ENCODE measurements at regions not wholly inside any gene's neighbourhood (a gene's known extent, or its start where the extent isn't known, plus 50 kb on each side); places are given as distances from the start of the nearest gene placed in this dataset.
"Not testable (repeated sequence)": the region's sequence is repeated elsewhere in the genome, so short reads cannot be mapped to it uniquely, and the experiment has no call there.

DNA sequence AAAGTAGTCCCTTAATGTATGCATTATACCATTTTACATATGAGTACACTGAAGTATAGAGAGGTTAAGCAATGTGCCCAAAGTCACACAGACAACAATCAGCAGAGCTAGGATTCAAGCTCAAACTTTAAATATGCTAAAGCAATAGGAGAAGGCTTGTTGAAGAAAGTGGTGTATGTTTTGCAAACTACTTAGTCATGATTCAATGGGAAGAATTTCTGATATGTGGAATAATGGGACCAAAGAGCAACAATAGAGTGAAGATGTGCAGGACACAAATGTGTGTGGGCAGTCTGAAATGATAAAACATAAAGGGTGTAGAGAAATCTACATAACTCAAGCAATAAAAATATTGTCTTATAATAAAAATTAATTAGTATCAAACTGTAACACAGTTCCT, 109.0 kb upstream of the ARSJ start:
- DNase-seq = no peak

DNA sequence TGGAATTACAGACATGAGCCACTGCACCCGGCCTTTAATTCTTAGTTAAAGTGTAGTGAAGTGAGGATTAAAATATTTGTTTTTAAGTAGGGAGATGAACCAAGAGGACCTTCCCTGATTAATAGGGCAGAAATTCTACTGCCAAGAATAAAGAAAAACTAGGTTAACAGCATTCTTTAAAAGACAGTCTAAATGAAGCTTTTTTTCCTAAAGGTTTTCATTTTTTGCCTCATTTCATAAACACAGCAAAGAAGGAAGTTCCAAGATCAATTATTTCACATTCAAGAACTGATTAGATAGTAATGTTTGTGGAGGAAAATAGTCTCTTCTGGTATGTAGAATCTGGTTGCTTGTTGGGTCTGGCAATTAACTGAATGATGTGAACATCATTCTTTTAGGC, 112.1 kb upstream of the ARSJ start:
- no peak for DNase-seq

DNA sequence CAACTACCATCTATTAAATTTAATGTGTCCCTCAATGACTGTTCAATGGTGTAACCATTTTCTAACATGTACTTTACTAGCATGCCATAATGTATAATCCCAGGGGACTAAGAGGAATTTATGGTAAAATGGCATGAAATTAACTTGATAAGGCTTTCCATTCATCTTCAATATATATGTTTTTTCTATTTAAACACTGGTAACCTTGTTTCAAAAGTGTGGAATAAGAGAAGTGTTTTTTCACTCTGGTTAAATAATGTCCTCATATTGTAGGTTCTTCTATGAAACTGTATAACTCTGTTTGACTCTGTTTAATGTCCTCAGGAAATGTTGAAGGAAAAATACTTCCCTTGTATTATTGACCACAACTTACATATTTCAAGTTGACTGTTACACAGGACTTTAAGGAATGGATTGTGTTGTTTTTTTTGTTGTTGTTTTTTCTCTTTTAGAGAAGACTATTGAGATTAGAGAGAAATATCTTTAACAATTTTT, 113.8 kb upstream of the ARSJ start:
- no peak for DNase-seq

DNA sequence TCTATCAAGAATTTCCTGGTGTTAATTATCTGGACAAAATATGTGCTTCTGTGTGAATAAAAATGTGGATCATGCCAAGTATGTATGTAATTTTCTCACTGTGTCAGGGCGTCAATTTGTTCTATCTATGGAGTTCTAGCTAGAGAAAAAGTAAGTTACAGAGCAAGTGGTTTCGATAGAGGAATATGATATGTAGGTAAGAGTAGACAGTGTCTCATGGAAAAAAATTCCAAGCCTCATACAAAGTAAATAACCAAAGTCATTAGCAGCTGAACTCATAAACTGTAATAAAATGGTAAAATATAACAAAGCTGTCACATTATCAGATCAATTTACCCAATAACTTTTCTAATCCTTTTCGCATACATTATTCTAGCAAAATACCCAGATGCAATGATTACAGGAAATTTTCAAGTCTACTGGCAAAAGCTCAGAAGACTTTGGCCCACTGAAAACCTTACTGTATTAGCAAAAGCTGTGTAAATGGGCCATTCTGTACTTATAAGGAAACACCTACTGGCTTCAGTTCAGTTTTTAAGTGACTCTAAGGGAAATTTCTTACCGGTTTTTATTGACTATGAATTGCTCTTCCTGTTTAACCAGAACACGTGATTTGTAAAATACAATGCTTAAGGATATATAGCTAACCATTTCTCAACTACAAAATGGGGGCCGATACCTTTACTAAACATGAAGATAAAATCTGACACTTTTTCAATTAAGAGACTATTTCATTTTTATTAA, 121.0 kb upstream of the ARSJ start:
- DNase-seq = no peak

- no peak for DNase-seq
Observed at GRCh38 chr4:114103908-114104307, 124.5 kb upstream of the ARSJ start.

GRCh38 chr4:114108869-114109268, 129.4 kb upstream of the ARSJ start:
- no peak for DNase-seq

- no peak for DNase-seq
Observed at GRCh38 chr4:114109776-114110175, 130.3 kb upstream of the ARSJ start.

DNA sequence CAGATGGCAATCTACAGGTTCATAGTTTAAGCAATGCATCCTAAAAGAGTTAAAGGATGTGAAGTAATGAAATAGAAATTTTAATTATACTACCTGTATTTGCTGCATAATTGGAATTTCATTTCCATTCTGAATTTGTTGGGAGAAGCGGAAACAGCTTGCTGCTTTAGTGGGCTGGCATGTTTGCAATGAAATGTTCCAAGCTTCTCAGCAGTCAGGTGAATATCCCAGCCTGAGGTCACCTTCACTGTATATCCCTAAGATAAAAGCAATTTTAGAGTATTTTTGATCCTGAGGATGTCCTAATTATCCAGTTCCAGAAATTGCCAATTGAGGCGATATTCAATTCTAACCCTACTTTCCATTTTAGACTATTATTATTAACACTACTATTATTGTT, 136.1 kb upstream of the ARSJ start:
- DNase-seq = no peak

- no peak for DNase-seq
Observed at GRCh38 chr4:114116861-114117260, 137.4 kb upstream of the ARSJ start.

GRCh38 chr4:114121221-114121620, 141.8 kb upstream of the ARSJ start:
- no peak for DNase-seq

GRCh38 chr4:114132199-114132598, 152.8 kb upstream of the ARSJ start:
- no peak for DNase-seq

GRCh38 chr4:114132830-114133229, 153.4 kb upstream of the ARSJ start:
- no peak for DNase-seq

GRCh38 chr4:114136069-114136468, 156.6 kb upstream of the ARSJ start:
- no peak for DNase-seq

DNA sequence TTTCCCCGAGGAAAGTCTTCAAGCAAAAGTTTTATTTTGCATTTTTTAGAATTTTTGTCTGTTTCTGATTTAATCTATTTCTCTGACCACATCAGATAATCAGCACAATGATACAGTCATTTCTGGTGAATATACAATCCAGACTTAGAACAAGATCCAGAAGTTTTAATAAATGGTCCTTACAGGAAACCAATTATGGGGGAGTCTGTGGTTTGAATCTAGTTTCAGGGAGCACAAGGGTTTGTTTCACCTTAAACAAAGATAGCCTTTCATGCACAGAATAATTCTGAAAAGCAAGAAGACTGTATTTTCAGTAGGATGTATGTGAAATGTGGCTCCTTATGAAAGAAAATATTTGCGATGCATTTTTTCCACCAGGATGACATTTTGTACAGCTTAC, 158.5 kb upstream of the ARSJ start:
- no peak for DNase-seq

- no peak for DNase-seq
Observed at GRCh38 chr4:114146947-114147618, 167.6 kb upstream of the ARSJ start.

DNA sequence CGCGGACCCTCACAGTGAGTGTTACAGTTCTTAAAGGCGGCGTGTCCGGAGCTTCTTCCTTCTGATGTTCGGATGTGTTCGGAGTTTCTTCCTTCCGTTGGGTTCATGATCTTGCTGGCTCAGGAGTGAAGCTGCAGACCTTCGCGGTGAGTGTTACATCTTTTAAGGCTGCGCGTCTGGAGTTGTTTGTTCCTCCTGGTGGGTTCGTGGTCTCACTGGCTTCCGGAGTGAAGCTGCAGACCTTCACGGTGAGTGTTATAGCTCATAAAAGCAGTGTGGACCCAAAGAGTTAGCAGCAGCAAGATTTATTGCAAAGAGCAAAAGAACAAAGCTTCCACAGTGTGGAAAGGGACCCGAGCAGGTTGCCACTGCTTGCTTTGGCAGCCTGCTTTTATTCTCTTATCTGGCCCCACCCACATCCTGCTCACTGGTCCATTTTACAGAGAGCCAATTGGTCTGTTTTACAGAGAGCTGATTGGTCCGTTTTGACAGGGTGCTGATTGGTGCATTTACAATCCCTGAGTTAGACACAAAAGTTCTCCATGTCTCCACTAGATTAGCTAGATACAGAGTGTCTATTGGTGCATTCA, 168.3 kb upstream of the ARSJ start:
- not testable (repeated sequence) for DNase-seq

- not testable (repeated sequence) for DNase-seq
Observed at GRCh38 chr4:114148372-114149070, 169.1 kb upstream of the ARSJ start.

- no peak for DNase-seq
Observed at GRCh38 chr4:114156371-114156770, 176.9 kb upstream of the ARSJ start.

GRCh38 chr4:114161809-114162208, 182.4 kb upstream of the ARSJ start:
- DNase-seq = no peak

- no peak for DNase-seq
Observed at GRCh38 chr4:114163051-114163450, 183.6 kb upstream of the ARSJ start.

DNA sequence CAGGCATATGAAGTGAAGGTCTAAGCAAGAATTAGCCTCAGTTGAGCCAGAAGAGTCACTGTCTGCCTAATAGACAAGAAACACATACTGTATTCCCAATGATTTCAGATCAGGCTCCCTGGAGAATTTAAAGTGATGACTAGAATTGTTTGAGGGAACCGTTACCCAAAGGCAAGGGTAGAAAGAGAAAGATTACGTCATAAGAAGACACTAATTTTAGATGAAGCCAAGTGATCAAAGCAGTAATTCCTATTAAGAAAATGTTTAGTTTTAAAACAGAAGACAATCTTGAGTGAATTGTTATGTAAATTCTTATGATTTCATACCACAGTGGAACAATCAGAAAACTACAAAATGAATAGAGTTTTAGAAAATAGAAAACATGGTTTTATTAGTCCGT, 194.5 kb upstream of the ARSJ start:
- DNase-seq = no peak

- DNase-seq = no peak
Observed at GRCh38 chr4:114177628-114178027, 198.2 kb upstream of the ARSJ start.

GRCh38 chr4:114178392-114178791, 198.9 kb upstream of the ARSJ start:
- no peak for DNase-seq

DNA sequence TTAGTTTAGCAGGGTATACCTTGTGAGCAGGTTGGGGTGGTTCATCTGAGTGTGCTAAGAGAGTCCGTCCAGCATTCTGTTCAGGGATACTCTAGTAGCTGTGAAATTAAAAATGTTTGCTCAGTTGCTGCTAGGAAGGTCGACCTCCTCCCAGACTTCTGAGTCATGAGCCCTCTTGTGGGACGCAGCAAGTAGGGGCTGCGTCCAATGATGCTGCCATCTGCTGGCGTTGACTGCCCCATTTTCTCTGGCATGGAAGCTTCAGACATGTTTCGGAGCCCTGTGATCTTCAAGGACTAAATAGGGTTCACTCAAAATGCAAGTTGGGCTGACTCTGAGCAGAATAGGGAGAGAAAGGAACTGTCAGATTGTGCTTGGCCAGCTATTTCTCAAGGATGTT, 201.0 kb upstream of the ARSJ start:
- no peak for DNase-seq

All from DMS79 (cell line).